HepG2 (cell line): ENCODE measurements at regions not wholly inside any gene's neighbourhood (a gene's known extent, or its start where the extent isn't known, plus 50 kb on each side); places are given as distances from the start of the nearest gene placed in this dataset.

Experiments used
- ATAC-seq: fragments of 200-7000 bp; cut with Tn5 transposase; 3 replicates; pipeline ENCODE4 v1.9.1; 2020; ENCODE audit warnings: mild to moderate bottlenecking, moderate library complexity
- BruUV-seq: library from RNA; stranded (reverse); fragments of 400-500 nt; replicated peaks from 2 replicates; lab custom pipeline; 2021; lab: Mats Ljungman, UMichigan
- CTCF ChIA-PET: fragments of 300-600 bp; formaldehyde crosslinking; extraction: SDS; loops from one replicate; lab custom pipeline; 2021; ENCODE audit warnings: low total read pairs, inconsistent platforms, low intra/inter-chr PET ratio; lab: Yijun Ruan, JAX
- POLR2A ChIA-PET: fragments of 350-600 bp; sonication (Branson Sonifier 250); formaldehyde crosslinking; loops from one replicate; lab custom pipeline; 2020; ENCODE audit warnings: antibody characterized with exemption, inconsistent platforms; lab: Yijun Ruan, JAX
- DNase-seq: peaks from one replicate; pipeline ENCODE4 v3.0.0-alpha.2; 2015; ENCODE audit warnings: low spot score
- FAIRE-seq: peaks from 3 replicates; lab custom pipeline; 2011; peaks lifted over from hg19 to GRCh38; lab: Jason Lieb, UNC
- H2AFZ ChIP-seq: one replicate; pipeline ENCODE4 v1.6.1; 2011; ENCODE audit warnings: low read length, inconsistent platforms
- H3K27ac ChIP-seq: fragments of 300-600 bp; 3 replicates; pipeline ENCODE4 v1.8.0; 2011; ENCODE audit warnings: mixed run types, mild to moderate bottlenecking, mixed read lengths, low read length, inconsistent platforms; ENCODE audit not compliant: insufficient read depth; ENCODE audit errors: extremely low read length
- H3K27me3 ChIP-seq, 2 experiments: fragments of 200-600 bp in 1 of 2; 2 replicates in 1 of 2; 3 replicates in 1 of 2; pipeline versions ENCODE4 v1.6.0 to v1.8.0; 2011; ENCODE audit warnings: low read length in 2 of 2, mild to moderate bottlenecking in 2 of 2, moderate library complexity in 2 of 2, inconsistent platforms in 1 of 2; ENCODE audit not compliant: insufficient read depth in 2 of 2, control insufficient read depth in 1 of 2
- H3K36me3 ChIP-seq, 2 experiments: fragments of 200-600 bp in 1 of 2; replicated peaks in 1 of 2; 2 replicates in 1 of 2; 3 replicates in 1 of 2; pipeline versions ENCODE4 v1.5.1 to v1.8.0; 2011; ENCODE audit warnings: low read length in 2 of 2, inconsistent platforms in 1 of 2; ENCODE audit not compliant: insufficient read depth in 2 of 2, control insufficient read depth in 1 of 2
- H3K4me1 ChIP-seq: 2 replicates; pipeline ENCODE4 v1.5.1; 2012; ENCODE audit warnings: low read length, inconsistent platforms; ENCODE audit not compliant: insufficient read depth
- H3K4me2 ChIP-seq: 2 replicates; pipeline ENCODE4 v1.6.0; 2011; ENCODE audit warnings: low read depth, low read length, inconsistent platforms
- H3K4me3 ChIP-seq, 3 experiments: fragments of 200-600 bp in 1 of 3; sonication (generic), shearing (Covaris generic) in 1 of 3; replicated peaks in 1 of 3; 2 replicates each; pipeline ENCODE4 v1.5.1; 2011 to 2016; ENCODE audit warnings: low read length in 3 of 3, inconsistent platforms in 2 of 3, low read depth in 2 of 3, mild to moderate bottlenecking in 2 of 3, control low read depth in 1 of 3, mixed read lengths in 1 of 3; ENCODE audit not compliant: insufficient read depth in 1 of 3
- H3K79me2 ChIP-seq: one replicate; pipeline ENCODE4 v1.6.1; 2011; ENCODE audit warnings: low read length, inconsistent platforms; ENCODE audit not compliant: insufficient read depth
- H3K9ac ChIP-seq: 2 replicates; pipeline ENCODE4 v1.6.0; 2011; ENCODE audit warnings: mild to moderate bottlenecking, low read depth, low read length, inconsistent platforms; ENCODE audit not compliant: insufficient read depth
- H3K9me3 ChIP-seq: 2 replicates; pipeline ENCODE4 v1.5.1; 2012; ENCODE audit warnings: mild to moderate bottlenecking, low read length
- H4K20me1 ChIP-seq: 2 replicates; pipeline ENCODE4 v1.6.0; 2011; ENCODE audit warnings: inconsistent platforms, mild to moderate bottlenecking, low read length, moderate library complexity; ENCODE audit not compliant: insufficient read depth
- AKAP8 ChIP-seq: sonication (generic); formaldehyde crosslinking; IDR thresholded peaks from 2 replicates; pipeline ENCODE4 v1.5.1; 2020; ENCODE audit warnings: mild to moderate bottlenecking, missing genetic modification reagents
- CEBPB ChIP-seq: IDR thresholded peaks from 2 replicates; pipeline ENCODE4 v1.6.1; 2011; ENCODE audit warnings: low read depth, low read length, improper control_type of control experiment, borderline replicate concordance
- CEBPG ChIP-seq: IDR thresholded peaks from 2 replicates; pipeline ENCODE4 v1.6.1; 2016
- CTCF ChIP-seq: sonication (generic); formaldehyde crosslinking; IDR thresholded peaks from 2 replicates; pipeline ENCODE4 v1.5.0; 2020; ENCODE audit warnings: mild to moderate bottlenecking, missing genetic modification reagents, moderate library complexity
- FOXA1 ChIP-seq, 2 experiments: fragments of 450-650 bp in 1 of 2; sonication (generic) in 1 of 2; formaldehyde crosslinking in 1 of 2; IDR thresholded peaks; 2 replicates each; pipeline versions ENCODE4 v1.4.0 to v1.6.1; 2016 to 2020; ENCODE audit warnings: missing genetic modification reagents in 1 of 2
- FOXA3 ChIP-seq: IDR thresholded peaks from 2 replicates; pipeline ENCODE4 v1.6.1; 2016; ENCODE audit warnings: missing genetic modification reagents, missing compliant biosample characterization
- SMC3 ChIP-seq: IDR thresholded peaks from 2 replicates; pipeline ENCODE4 v1.6.1; 2011; ENCODE audit warnings: low read length, improper control_type of control experiment
- STAG1 ChIP-seq: sonication (generic); formaldehyde crosslinking; IDR thresholded peaks from 2 replicates; pipeline ENCODE4 v1.4.0; 2020; ENCODE audit warnings: missing genetic modification reagents
- WGBS: methylation state at CpG from one replicate; pipeline ENCODE4 v1.1.6; 2017; ENCODE audit warnings: low lambda C conversion rate; 5-methylcytosine and 5-hydroxymethylcytosine counted together
- in situ Hi-C: cut with HindIII; loops from 2 replicates; pipeline ENCODE4 v1.10.0; 2017; ENCODE audit warnings: low pct_unique_long_range_greater_than_20kb; ENCODE audit not compliant: extremely low pct_ligation_motif_present
- intact Hi-C: fragments of 100-400 bp; cut with micrococcal nuclease; formaldehyde crosslinking; loops from one replicate; pipeline ENCODE4 v1.10.0; 2022; ENCODE audit not compliant: unreplicated experiment
- TF ChIP-seq, protein P1 (sequence below): sonication (generic); formaldehyde crosslinking; IDR thresholded peaks from 2 replicates; pipeline ENCODE4 v1.4.0; 2020; ENCODE audit warnings: missing genetic modification reagents, borderline replicate concordance

DNA sequence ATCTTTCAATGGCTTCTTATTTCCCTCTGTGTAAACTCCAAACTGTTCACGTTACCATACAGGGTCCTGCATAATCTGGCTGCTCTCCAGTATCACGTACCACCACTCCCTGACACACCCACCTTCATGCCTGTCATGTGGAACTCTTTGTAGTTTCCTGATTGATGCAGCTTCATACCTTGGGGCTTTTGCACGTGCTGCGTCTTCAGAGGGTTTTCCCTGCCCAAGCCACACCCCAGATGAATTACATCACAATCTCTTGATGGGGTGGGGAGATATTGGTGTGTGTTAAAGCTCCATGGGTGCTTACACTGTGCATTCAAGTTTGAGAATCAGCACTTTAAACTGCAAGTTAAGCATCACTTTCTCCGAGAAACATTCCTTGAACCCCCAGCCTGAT, 101.9 kb downstream of the CT47B1 start:
- H3K4me3 ChIP-seq: no peak overlapping the region
- no peak for FAIRE-seq
- TF ChIP-seq AKAP8 (CRISPR knock-in tag): no peak
- no peak for ATAC-seq
- H3K27ac ChIP-seq: no peak overlapping the region
- H3K36me3 ChIP-seq: no peaks in the 10 kb centered on the region
- H3K9ac ChIP-seq: no peak overlapping the region
- intact Hi-C loops (no loop called here), in situ Hi-C loops (no loop called here)
- H3K9me3 ChIP-seq: no peaks in the 10 kb centered on the region
- H3K79me2 ChIP-seq: no peaks in the 10 kb centered on the region
- no peaks in the 10 kb centered on the region for H4K20me1 ChIP-seq
- WGBS: 34% methylated on average over 5 of the region's 5 CpGs
- H3K27me3 ChIP-seq: no peaks in the 10 kb centered on the region
- BruUV-seq: no TSS peak
- ChIA-PET POLR2A (no interaction called here), CTCF (no interaction called here)
- no peak overlapping the region for H2AFZ ChIP-seq
- no peak overlapping the region for H3K4me2 ChIP-seq
- H3K4me1 ChIP-seq: peaks cover 7% of the 10 kb centered on the region
- no peak for DNase-seq

- Histone ChIP-seq H3K9me3 (no peaks in the 10 kb centered on the region), H3K4me1 (peaks cover 7% of the 10 kb centered on the region), H3K4me2 (no peak overlapping the region), H3K9ac (no peak overlapping the region), H2AFZ (no peak overlapping the region), H3K79me2 (no peaks in the 10 kb centered on the region), H4K20me1 (no peaks in the 10 kb centered on the region), H3K36me3 (no peaks in the 10 kb centered on the region), H3K27me3 (no peaks in the 10 kb centered on the region), H3K4me3 (no peak overlapping the region), H3K27ac (no peak overlapping the region)
- ATAC-seq (no peak), DNase-seq (peak; percentile 59), FAIRE-seq (peak; percentile 78)
- ChIA-PET POLR2A (interaction anchor here (1.1 kb wide), 1 partner anchor 17 kb away, joined by 7 read pairs; no protein-coding TSS in a partner anchor), CTCF (no interaction called here)
- intact Hi-C loops (loop anchor here (1.0 to 2.0 kb wide), 2 partner anchors 95 to 271 kb away; no protein-coding TSS in a partner anchor), in situ Hi-C loops (no loop called here)
- BruUV-seq: no TSS peak
- 64% methylated on average over 3 of the region's 8 CpGs for WGBS
- TF ChIP-seq CEBPG (0 out of 2 replicates have a peak, but pooled peaks have one; percentile 20), SMC3 (peak; percentile 54; the same call in 1 of the 2 replicates), CTCF (CRISPR knock-in tag) (peak; percentile 58), STAG1 (CRISPR knock-in tag) (peak; percentile 66), FOXA3 (0 out of 2 replicates have a peak, but pooled peaks have one; percentile 33), CEBPB (peak; percentile 39; the same call in 1 of the 2 replicates), FOXA1 (IDR thresholded peaks at IDR 0.05) (no peak), FOXA1 (CRISPR knock-in tag; IDR thresholded peaks at IDR 0.05) (0 out of 2 replicates have a peak, but pooled peaks have one; percentile 30)
- TF ChIP-seq, protein P1, sequence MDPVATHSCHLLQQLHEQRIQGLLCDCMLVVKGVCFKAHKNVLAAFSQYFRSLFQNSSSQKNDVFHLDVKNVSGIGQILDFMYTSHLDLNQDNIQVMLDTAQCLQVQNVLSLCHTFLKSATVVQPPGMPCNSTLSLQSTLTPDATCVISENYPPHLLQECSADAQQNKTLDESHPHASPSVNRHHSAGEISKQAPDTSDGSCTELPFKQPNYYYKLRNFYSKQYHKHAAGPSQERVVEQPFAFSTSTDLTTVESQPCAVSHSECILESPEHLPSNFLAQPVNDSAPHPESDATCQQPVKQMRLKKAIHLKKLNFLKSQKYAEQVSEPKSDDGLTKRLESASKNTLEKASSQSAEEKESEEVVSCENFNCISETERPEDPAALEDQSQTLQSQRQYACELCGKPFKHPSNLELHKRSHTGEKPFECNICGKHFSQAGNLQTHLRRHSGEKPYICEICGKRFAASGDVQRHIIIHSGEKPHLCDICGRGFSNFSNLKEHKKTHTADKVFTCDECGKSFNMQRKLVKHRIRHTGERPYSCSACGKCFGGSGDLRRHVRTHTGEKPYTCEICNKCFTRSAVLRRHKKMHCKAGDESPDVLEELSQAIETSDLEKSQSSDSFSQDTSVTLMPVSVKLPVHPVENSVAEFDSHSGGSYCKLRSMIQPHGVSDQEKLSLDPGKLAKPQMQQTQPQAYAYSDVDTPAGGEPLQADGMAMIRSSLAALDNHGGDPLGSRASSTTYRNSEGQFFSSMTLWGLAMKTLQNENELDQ (CRISPR knock-in tag): no peak
Observed at GRCh38 chrX:120769576-120770341, 105.9 kb downstream of the CT47B1 start.
